ENCODE measurements at regions not wholly inside any gene's neighbourhood (a gene's known extent, or its start where the extent isn't known, plus 50 kb on each side); places are given as distances from the start of the nearest gene placed in this dataset.

DNA sequence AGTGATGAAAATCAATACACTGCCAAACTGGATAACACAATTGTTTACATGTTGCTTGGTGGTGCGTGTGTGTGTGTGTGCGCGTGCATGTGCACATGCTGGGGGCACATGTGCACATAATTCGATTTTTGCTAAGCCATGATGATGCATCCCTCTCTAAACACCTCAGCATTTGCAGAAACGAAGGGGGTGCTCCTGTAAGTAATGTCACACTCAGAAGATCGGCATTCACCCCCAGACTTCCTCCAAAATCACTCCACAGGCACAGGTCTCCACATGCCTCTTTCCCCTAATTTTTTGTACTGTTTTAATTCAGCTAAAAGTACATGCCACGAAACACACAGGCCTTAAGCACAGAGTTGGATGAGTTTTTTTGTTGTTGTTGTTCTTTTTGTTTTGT lies 341.5 kb downstream of the SHANK2 start:
- Histone ChIP-seq H4K8ac (ENCODE audit: low read depth, low read length) (no peak overlapping the region), H3K4ac (ENCODE audit: low read length) (no peak overlapping the region), H3K36me3 (replicated peaks in 1 of 2; ENCODE audit: control insufficient read depth in 2 of 2, insufficient read depth in 2 of 2, low read length in 2 of 2) (no peaks in the 10 kb centered on the region), H2BK15ac (ENCODE audit: low read length) (no peak overlapping the region), H2AFZ (ENCODE audit: low read length) (no peak overlapping the region), H3K4me3 (ENCODE audit: low read length in 2 of 2) (no peak overlapping the region), H3K27me3 (ENCODE audit: control insufficient read depth in 3 of 3, insufficient read depth in 3 of 3, low read depth in 1 of 3, low read length in 3 of 3) (peaks cover 0 to 7% (median 0%) of the 10 kb centered on the region in 3 experiments), H4K91ac (ENCODE audit: low read depth, low read length, poor library complexity) (no peak overlapping the region), H3K27ac (replicated peaks; ENCODE audit: low read length) (no peak overlapping the region), H3K4me2 (ENCODE audit: insufficient read depth, low read length, poor library complexity, severe bottlenecking) (no peak overlapping the region), H3K4me1 (ENCODE audit: control insufficient read depth in 2 of 2, insufficient read depth in 1 of 2, low read depth in 1 of 2, low read length in 2 of 2) (peaks cover 10 to 19% of the 10 kb centered on the region in 2 donors), H2BK120ac (ENCODE audit: low read depth, low read length) (no peak overlapping the region), H3K9me3 (replicated peaks in 1 of 2; ENCODE audit: control insufficient read depth in 2 of 2, insufficient read depth in 1 of 2, low read depth in 1 of 2, low read length in 2 of 2) (no peaks in the 10 kb centered on the region), H3K18ac (ENCODE audit: low read length) (no peak overlapping the region), H3K23ac (ENCODE audit: low read depth, low read length, poor library complexity) (no peak overlapping the region), H3K79me1 (ENCODE audit: low read depth, low read length) (no peaks in the 10 kb centered on the region), H3K14ac (ENCODE audit: low read length) (no peak overlapping the region), H2BK12ac (ENCODE audit: low read length) (no peak overlapping the region), H2BK5ac (ENCODE audit: low read length) (no peak overlapping the region), H3K9ac (ENCODE audit: low read depth, low read length, poor library complexity) (no peak overlapping the region), H2AK5ac (ENCODE audit: low read depth, low read length) (no peak overlapping the region)
- WGBS, 2 donors (ENCODE audit: extremely low coverage in 2 of 2, insufficient read length in 2 of 2, insufficient replicate concordance in 1 of 2): no CpG with 5 or more reads among the region's 7 CpGs
- no peak for DNase-seq (ENCODE audit: low spot score)

DNA sequence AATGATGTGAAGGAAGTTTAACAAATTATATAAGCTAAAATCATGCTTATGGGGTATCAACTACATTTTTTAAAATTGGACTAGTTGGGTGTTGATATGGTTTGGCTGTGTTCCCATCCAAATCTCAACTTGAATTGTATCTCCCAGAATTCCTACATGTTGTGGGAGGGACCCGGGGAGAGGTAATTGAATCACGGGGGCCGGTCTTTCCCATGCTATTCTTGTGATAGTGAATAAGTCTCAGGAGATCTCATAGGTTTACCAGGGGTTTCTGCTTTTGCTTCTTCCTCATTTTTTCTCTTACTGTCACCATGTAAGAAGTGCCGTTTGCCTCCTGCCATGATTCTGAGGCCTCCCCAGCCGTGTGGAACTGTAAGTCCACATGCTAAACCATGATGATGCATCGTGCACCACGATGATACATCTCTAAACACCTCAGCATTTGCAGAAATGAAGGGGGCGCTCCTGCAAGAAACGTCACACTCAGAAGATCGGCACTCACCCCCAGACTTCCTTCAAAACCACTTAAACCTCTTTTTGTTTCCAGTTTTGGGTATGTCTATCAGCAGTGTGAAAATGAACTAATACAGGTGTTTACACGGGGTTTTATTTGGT lies 340.0 kb downstream of the SHANK2 start:
- Histone ChIP-seq H3K27ac (replicated peaks; ENCODE audit: low read length) (no peak overlapping the region), H3K9me3 (replicated peaks in 1 of 2; ENCODE audit: control insufficient read depth in 2 of 2, insufficient read depth in 1 of 2, low read depth in 1 of 2, low read length in 2 of 2) (no peaks in the 10 kb centered on the region), H2BK120ac (ENCODE audit: low read depth, low read length) (no peak overlapping the region), H4K8ac (ENCODE audit: low read depth, low read length) (no peak overlapping the region), H3K79me1 (ENCODE audit: low read depth, low read length) (no peaks in the 10 kb centered on the region), H3K27me3 (ENCODE audit: control insufficient read depth in 3 of 3, insufficient read depth in 3 of 3, low read depth in 1 of 3, low read length in 3 of 3) (peaks cover 0 to 7% (median 0%) of the 10 kb centered on the region in 3 experiments), H2BK15ac (ENCODE audit: low read length) (no peak overlapping the region), H3K9ac (ENCODE audit: low read depth, low read length, poor library complexity) (no peak overlapping the region), H3K4me1 (ENCODE audit: control insufficient read depth in 2 of 2, insufficient read depth in 1 of 2, low read depth in 1 of 2, low read length in 2 of 2) (peaks cover 9 to 13% of the 10 kb centered on the region in 2 donors), H3K18ac (ENCODE audit: low read length) (no peak overlapping the region), H3K4me3 (ENCODE audit: low read length in 2 of 2) (no peak overlapping the region), H2AFZ (ENCODE audit: low read length) (no peak overlapping the region), H3K14ac (ENCODE audit: low read length) (no peak overlapping the region), H2BK12ac (ENCODE audit: low read length) (no peak overlapping the region), H2BK5ac (ENCODE audit: low read length) (no peak overlapping the region), H3K4ac (ENCODE audit: low read length) (no peak overlapping the region), H4K91ac (ENCODE audit: low read depth, low read length, poor library complexity) (no peak overlapping the region), H3K23ac (ENCODE audit: low read depth, low read length, poor library complexity) (no peak overlapping the region), H2AK5ac (ENCODE audit: low read depth, low read length) (no peak overlapping the region), H3K4me2 (ENCODE audit: insufficient read depth, low read length, poor library complexity, severe bottlenecking) (no peak overlapping the region), H3K36me3 (replicated peaks in 1 of 2; ENCODE audit: control insufficient read depth in 2 of 2, insufficient read depth in 2 of 2, low read length in 2 of 2) (no peaks in the 10 kb centered on the region)
- DNase-seq (ENCODE audit: low spot score): no peak
- WGBS, 2 donors (ENCODE audit: extremely low coverage in 2 of 2, insufficient read length in 2 of 2, insufficient replicate concordance in 1 of 2): no CpG with 5 or more reads among the region's 11 CpGs

DNA sequence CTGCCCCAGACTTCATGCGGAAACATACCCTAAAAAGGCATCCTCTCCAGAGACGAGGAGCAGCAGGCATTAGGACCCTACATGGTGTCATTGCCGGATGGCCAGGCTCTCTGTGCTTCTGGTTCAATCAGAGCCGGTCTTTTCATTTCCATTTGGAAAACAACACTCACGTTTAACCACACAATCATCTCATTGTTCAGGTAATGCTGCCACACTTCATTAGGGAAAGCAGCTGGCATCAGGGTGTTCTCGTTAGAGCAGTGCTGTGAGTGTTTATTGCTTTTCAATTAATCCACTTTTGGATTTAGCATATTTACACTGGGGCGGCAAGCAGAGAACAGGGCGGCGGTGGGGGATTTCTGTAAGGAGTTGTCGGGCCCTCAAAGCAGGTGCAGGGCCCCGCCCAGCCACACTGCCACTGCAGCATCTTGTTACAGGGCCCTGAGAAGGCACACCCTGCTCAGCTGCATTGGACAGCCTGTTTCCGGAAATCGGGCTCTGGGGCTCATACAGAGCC lies 338.6 kb downstream of the SHANK2 start:
- Histone ChIP-seq H3K27ac (replicated peaks; ENCODE audit: low read length) (peak overlapping the region; percentile 27), H3K36me3 (replicated peaks in 1 of 2; ENCODE audit: control insufficient read depth in 2 of 2, insufficient read depth in 2 of 2, low read length in 2 of 2) (no peaks in the 10 kb centered on the region), H2AK5ac (ENCODE audit: low read depth, low read length) (no peak overlapping the region), H3K14ac (ENCODE audit: low read length) (no peak overlapping the region), H3K23ac (ENCODE audit: low read depth, low read length, poor library complexity) (no peak overlapping the region), H3K4me3 (ENCODE audit: low read length in 2 of 2) (no peak overlapping the region), H2BK12ac (ENCODE audit: low read length) (no peak overlapping the region), H3K79me1 (ENCODE audit: low read depth, low read length) (no peaks in the 10 kb centered on the region), H2AFZ (ENCODE audit: low read length) (peak overlapping the region; percentile 81), H3K27me3 (ENCODE audit: control insufficient read depth in 3 of 3, insufficient read depth in 3 of 3, low read depth in 1 of 3, low read length in 3 of 3) (peaks cover 0 to 7% (median 0%) of the 10 kb centered on the region in 3 experiments), H3K9me3 (replicated peaks in 1 of 2; ENCODE audit: control insufficient read depth in 2 of 2, insufficient read depth in 1 of 2, low read depth in 1 of 2, low read length in 2 of 2) (no peaks in the 10 kb centered on the region), H3K4ac (ENCODE audit: low read length) (no peak overlapping the region), H2BK15ac (ENCODE audit: low read length) (peak overlapping the region; percentile 42), H3K9ac (ENCODE audit: low read depth, low read length, poor library complexity) (no peak overlapping the region), H3K4me1 (ENCODE audit: control insufficient read depth in 2 of 2, insufficient read depth in 1 of 2, low read depth in 1 of 2, low read length in 2 of 2) (peaks cover 9 to 13% of the 10 kb centered on the region in 2 donors), H4K8ac (ENCODE audit: low read depth, low read length) (no peak overlapping the region), H2BK120ac (ENCODE audit: low read depth, low read length) (no peak overlapping the region), H4K91ac (ENCODE audit: low read depth, low read length, poor library complexity) (no peak overlapping the region), H2BK5ac (ENCODE audit: low read length) (no peak overlapping the region), H3K18ac (ENCODE audit: low read length) (peak overlapping the region; percentile 39), H3K4me2 (ENCODE audit: insufficient read depth, low read length, poor library complexity, severe bottlenecking) (no peak overlapping the region)
- DNase-seq (ENCODE audit: low spot score): peak; percentile 33
- no CpG with 5 or more reads among the region's 13 CpGs for WGBS, 2 donors (ENCODE audit: extremely low coverage in 2 of 2, insufficient read length in 2 of 2, insufficient replicate concordance in 1 of 2)

DNA sequence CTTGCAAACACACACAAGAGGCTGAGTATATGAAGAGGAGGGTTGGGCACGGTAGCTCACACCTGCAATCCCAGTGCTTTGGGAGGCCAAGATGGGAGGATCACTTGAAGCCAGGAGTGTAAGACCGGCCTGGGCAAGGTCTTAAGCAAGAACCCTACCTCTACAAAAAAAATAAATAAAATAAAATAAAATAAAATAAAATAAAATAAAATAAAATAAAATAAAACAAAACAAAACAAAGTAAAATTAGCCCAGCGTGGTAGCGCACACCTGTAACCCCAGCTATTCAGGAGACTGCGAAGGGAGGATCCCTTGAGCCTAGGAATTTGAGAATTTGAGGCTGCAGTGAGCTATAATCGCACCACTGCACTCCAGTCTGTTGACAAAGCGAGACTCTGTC lies 337.9 kb downstream of the SHANK2 start:
- Histone ChIP-seq H3K4me3 (ENCODE audit: low read length in 2 of 2) (no peak overlapping the region), H2AK5ac (ENCODE audit: low read depth, low read length) (no peak overlapping the region), H3K9me3 (replicated peaks in 1 of 2; ENCODE audit: control insufficient read depth in 2 of 2, insufficient read depth in 1 of 2, low read depth in 1 of 2, low read length in 2 of 2) (no peaks in the 10 kb centered on the region), H2BK120ac (ENCODE audit: low read depth, low read length) (no peak overlapping the region), H4K8ac (ENCODE audit: low read depth, low read length) (no peak overlapping the region), H3K18ac (ENCODE audit: low read length) (no peak overlapping the region), H2BK5ac (ENCODE audit: low read length) (no peak overlapping the region), H3K4me2 (ENCODE audit: insufficient read depth, low read length, poor library complexity, severe bottlenecking) (no peak overlapping the region), H2BK12ac (ENCODE audit: low read length) (no peak overlapping the region), H3K9ac (ENCODE audit: low read depth, low read length, poor library complexity) (no peak overlapping the region), H3K27me3 (ENCODE audit: control insufficient read depth in 3 of 3, insufficient read depth in 3 of 3, low read depth in 1 of 3, low read length in 3 of 3) (peaks cover 0 to 7% (median 0%) of the 10 kb centered on the region in 3 experiments), H3K79me1 (ENCODE audit: low read depth, low read length) (no peaks in the 10 kb centered on the region), H3K4ac (ENCODE audit: low read length) (no peak overlapping the region), H3K27ac (replicated peaks; ENCODE audit: low read length) (no peak overlapping the region), H3K36me3 (replicated peaks in 1 of 2; ENCODE audit: control insufficient read depth in 2 of 2, insufficient read depth in 2 of 2, low read length in 2 of 2) (no peaks in the 10 kb centered on the region), H3K23ac (ENCODE audit: low read depth, low read length, poor library complexity) (no peak overlapping the region), H4K91ac (ENCODE audit: low read depth, low read length, poor library complexity) (no peak overlapping the region), H3K14ac (ENCODE audit: low read length) (no peak overlapping the region), H2BK15ac (ENCODE audit: low read length) (peak overlapping the region; percentile 42), H3K4me1 (ENCODE audit: control insufficient read depth in 2 of 2, insufficient read depth in 1 of 2, low read depth in 1 of 2, low read length in 2 of 2) (peaks cover 9 to 13% of the 10 kb centered on the region in 2 donors), H2AFZ (ENCODE audit: low read length) (peak overlapping the region; percentile 81)
- no CpG with 5 or more reads among the region's 7 CpGs for WGBS, 2 donors (ENCODE audit: extremely low coverage in 2 of 2, insufficient read length in 2 of 2, insufficient replicate concordance in 1 of 2)
- DNase-seq (ENCODE audit: low spot score): no peak
